ENCODE measurements at regions not wholly inside any gene's neighbourhood (a gene's known extent, or its start where the extent isn't known, plus 50 kb on each side); places are given as distances from the start of the nearest gene placed in this dataset.

DNA sequence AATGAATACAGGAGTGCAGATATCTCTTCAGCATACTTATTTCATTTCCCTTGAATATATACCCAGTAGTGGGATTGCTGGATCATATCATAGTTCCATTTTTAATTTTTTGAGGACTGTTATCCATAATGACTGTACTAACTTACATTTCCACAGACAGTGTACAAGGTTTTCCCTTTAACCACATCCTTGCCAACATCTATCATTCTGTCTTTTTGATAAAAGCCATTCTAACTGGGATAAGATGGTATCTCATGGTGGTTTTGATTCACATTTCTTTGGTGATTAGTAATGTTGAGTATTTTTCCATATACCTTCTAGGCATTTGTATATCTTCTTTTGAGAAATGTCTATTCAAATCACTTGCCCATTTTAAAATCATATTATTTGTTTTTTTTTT is 325.2 kb downstream of the CYP26B1 start:
- Mint-ChIP-seq H3K27me3 (ENCODE audit: unreplicated experiment) (no peaks in the 10 kb centered on the region), H3K36me3 (ENCODE audit: unreplicated experiment) (peaks cover 10% of the 10 kb centered on the region), H3K4me3 (ENCODE audit: unreplicated experiment) (no peak overlapping the region), H3K27ac (ENCODE audit: unreplicated experiment) (no peak overlapping the region), H3K9me3 (ENCODE audit: unreplicated experiment) (no peaks in the 10 kb centered on the region), H3K4me1 (ENCODE audit: low read depth, unreplicated experiment) (no peaks in the 10 kb centered on the region)
- no peak for DNase-seq
- no peak for TF ChIP-seq CTCF (IDR thresholded peaks at IDR 0.05; ENCODE audit: partially characterized antibody, unreplicated experiment)

DNA sequence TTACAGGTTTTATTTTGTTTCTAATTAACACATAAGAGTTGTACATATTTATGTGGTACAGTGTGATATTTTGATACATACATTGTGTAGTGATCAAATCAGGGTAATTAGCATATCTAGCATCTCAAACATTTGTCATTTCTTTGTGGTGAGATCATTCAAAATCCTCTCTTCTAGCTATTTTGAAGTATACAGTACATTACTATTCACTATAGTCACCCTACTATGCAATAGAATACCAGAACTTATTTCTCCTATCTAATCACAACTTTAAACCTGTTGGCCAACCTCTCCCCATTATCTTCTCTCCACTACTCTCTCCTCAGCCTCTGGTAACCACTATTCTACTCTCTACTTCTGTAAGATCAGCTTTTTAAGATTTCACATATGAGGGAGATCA is 325.8 kb downstream of the CYP26B1 start:
- no peak for DNase-seq
- Mint-ChIP-seq H3K27ac (ENCODE audit: unreplicated experiment) (no peak overlapping the region), H3K36me3 (ENCODE audit: unreplicated experiment) (peaks cover 10% of the 10 kb centered on the region), H3K4me3 (ENCODE audit: unreplicated experiment) (no peak overlapping the region), H3K4me1 (ENCODE audit: low read depth, unreplicated experiment) (no peaks in the 10 kb centered on the region), H3K27me3 (ENCODE audit: unreplicated experiment) (no peaks in the 10 kb centered on the region), H3K9me3 (ENCODE audit: unreplicated experiment) (no peaks in the 10 kb centered on the region)
- no peak for TF ChIP-seq CTCF (IDR thresholded peaks at IDR 0.05; ENCODE audit: partially characterized antibody, unreplicated experiment)

- Mint-ChIP-seq H3K27me3 (ENCODE audit: unreplicated experiment) (peaks cover 6% of the 10 kb centered on the region), H3K9me3 (ENCODE audit: unreplicated experiment) (peaks cover 6% of the 10 kb centered on the region), H3K27ac (ENCODE audit: unreplicated experiment) (no peak overlapping the region)
Observed at GRCh38 chr2:71816815-71817214, 330.8 kb downstream of the CYP26B1 start.

GRCh38 chr2:71815701-71816474 is 331.8 kb downstream of the CYP26B1 start:
- TF ChIP-seq CTCF (IDR thresholded peaks at IDR 0.05; ENCODE audit: partially characterized antibody, unreplicated experiment), result no peak
- no peak for DNase-seq
- peaks cover 6% of the 10 kb centered on the region for H3K27me3 Mint-ChIP-seq (ENCODE audit: unreplicated experiment)
- H3K4me1 Mint-ChIP-seq (ENCODE audit: low read depth, unreplicated experiment), result no peaks in the 10 kb centered on the region
- H3K27ac Mint-ChIP-seq (ENCODE audit: unreplicated experiment), result no peak overlapping the region
- no peak overlapping the region for H3K4me3 Mint-ChIP-seq (ENCODE audit: unreplicated experiment)
- H3K9me3 Mint-ChIP-seq (ENCODE audit: unreplicated experiment), result peaks cover 6% of the 10 kb centered on the region
- H3K36me3 Mint-ChIP-seq (ENCODE audit: unreplicated experiment), result peaks cover 9% of the 10 kb centered on the region

More at GRCh38 chr2:71816815-71817214, 330.8 kb downstream of the CYP26B1 start:
- Mint-ChIP-seq H3K4me1 (ENCODE audit: low read depth, unreplicated experiment) (no peaks in the 10 kb centered on the region), H3K4me3 (ENCODE audit: unreplicated experiment) (no peak overlapping the region), H3K36me3 (ENCODE audit: unreplicated experiment) (peaks cover 9% of the 10 kb centered on the region)
- no peak for DNase-seq
- no peak for TF ChIP-seq CTCF (IDR thresholded peaks at IDR 0.05; ENCODE audit: partially characterized antibody, unreplicated experiment)

GRCh38 chr2:71814885-71815284 is 332.8 kb downstream of the CYP26B1 start:
- Mint-ChIP-seq H3K27me3 (ENCODE audit: unreplicated experiment) (peaks cover 6% of the 10 kb centered on the region), H3K27ac (ENCODE audit: unreplicated experiment) (no peak overlapping the region), H3K4me1 (ENCODE audit: low read depth, unreplicated experiment) (no peaks in the 10 kb centered on the region), H3K36me3 (ENCODE audit: unreplicated experiment) (peaks cover 13% of the 10 kb centered on the region), H3K4me3 (ENCODE audit: unreplicated experiment) (no peak overlapping the region), H3K9me3 (ENCODE audit: unreplicated experiment) (peaks cover 6% of the 10 kb centered on the region)
- TF ChIP-seq CTCF (IDR thresholded peaks at IDR 0.05; ENCODE audit: partially characterized antibody, unreplicated experiment), result no peak
- DNase-seq, result no peak
